HUES64 (cell line): ENCODE measurements at regions not wholly inside any gene's neighbourhood (a gene's known extent, or its start where the extent isn't known, plus 50 kb on each side); places are given as distances from the start of the nearest gene placed in this dataset.
"Not testable (repeated sequence)": the region's sequence is repeated elsewhere in the genome, so short reads cannot be mapped to it uniquely, and the experiment has no call there.

Experiments used
- H3K27ac ChIP-seq: 2 replicates; pipeline ENCODE4 v1.7.0; 2013; ENCODE audit warnings: low read depth, low read length, inconsistent platforms
- H3K27me3 ChIP-seq: 2 replicates; pipeline ENCODE4 v1.6.1; 2013; ENCODE audit warnings: mild to moderate bottlenecking, low read length; ENCODE audit not compliant: insufficient read depth
- H3K36me3 ChIP-seq: 2 replicates; pipeline ENCODE4 v1.6.1; 2013; ENCODE audit warnings: mild to moderate bottlenecking, low read length; ENCODE audit not compliant: insufficient read depth
- H3K4me1 ChIP-seq: 2 replicates; pipeline ENCODE4 v1.6.1; 2013; ENCODE audit warnings: mild to moderate bottlenecking, low read length, moderate library complexity; ENCODE audit not compliant: insufficient read depth
- H3K4me3 ChIP-seq: 2 replicates; pipeline ENCODE4 v1.5.1; 2013; ENCODE audit warnings: mild to moderate bottlenecking, low read length, moderate library complexity
- H3K9ac ChIP-seq: 2 replicates; pipeline ENCODE4 v1.6.1; 2013; ENCODE audit warnings: mild to moderate bottlenecking, low read depth, low read length
- H3K9me3 ChIP-seq: 2 replicates; pipeline ENCODE4 v1.6.1; 2013; ENCODE audit warnings: low read depth, low read length; ENCODE audit not compliant: insufficient read depth
- WGBS: fragments of 150-250, 120-280 bp; methylation state at CpG from one replicate; pipeline ENCODE4 v1.1.7; 2013; ENCODE audit warnings: missing lambda C conversion rate; 5-methylcytosine and 5-hydroxymethylcytosine counted together

- no peak overlapping the region for H3K4me3 ChIP-seq
- H3K27ac ChIP-seq, result no peak overlapping the region
- peaks cover 18% of the 10 kb centered on the region; the same call in 1 of the 2 replicates for H3K9me3 ChIP-seq
- 88% methylated on average over 1 of the region's 1 CpG for WGBS
- no peaks in the 10 kb centered on the region for H3K36me3 ChIP-seq
- no peaks in the 10 kb centered on the region for H3K27me3 ChIP-seq
- H3K4me1 ChIP-seq, result no peaks in the 10 kb centered on the region
- no peak overlapping the region for H3K9ac ChIP-seq
Observed at GRCh38 chr3:145251311-145251710, 909.7 kb downstream of the PLOD2 start.

- H3K27ac ChIP-seq, H3K4me1 ChIP-seq, H3K36me3 ChIP-seq, H3K27me3 ChIP-seq, H3K4me3 ChIP-seq, H3K9ac ChIP-seq, H3K9me3 ChIP-seq: not testable (repeated sequence)
- 89% methylated on average over 12 of the region's 12 CpGs for WGBS
Observed at GRCh38 chr3:145257967-145258366, 903.0 kb downstream of the PLOD2 start.

GRCh38 chr3:145259166-145259880 lies 901.7 kb downstream of the PLOD2 start:
- Histone ChIP-seq H3K4me1 (peaks cover 9% of the 10 kb centered on the region), H3K27ac (no peak overlapping the region), H3K9ac (no peak overlapping the region), H3K4me3 (no peak overlapping the region), H3K36me3 (no peaks in the 10 kb centered on the region), H3K27me3 (no peaks in the 10 kb centered on the region), H3K9me3 (no peaks in the 10 kb centered on the region)
- 88% methylated on average over 3 of the region's 3 CpGs for WGBS

- not testable (repeated sequence) for H3K4me1 ChIP-seq, H3K27ac ChIP-seq, H3K36me3 ChIP-seq, H3K4me3 ChIP-seq, H3K9me3 ChIP-seq, H3K27me3 ChIP-seq, H3K9ac ChIP-seq
- WGBS, result 100% methylated on average over 1 of the region's 1 CpG
Observed at GRCh38 chr3:145263458-145263857, 897.5 kb downstream of the PLOD2 start.

GRCh38 chr3:145266368-145266767 lies 894.6 kb downstream of the PLOD2 start:
- Histone ChIP-seq H3K27me3 (no peaks in the 10 kb centered on the region), H3K36me3 (no peaks in the 10 kb centered on the region), H3K4me1 (no peaks in the 10 kb centered on the region), H3K27ac (no peak overlapping the region), H3K4me3 (no peak overlapping the region), H3K9ac (no peak overlapping the region), H3K9me3 (no peaks in the 10 kb centered on the region)
- 83% methylated on average over 5 of the region's 6 CpGs for WGBS

- no peaks in the 10 kb centered on the region for H3K9me3 ChIP-seq
- 94% methylated on average over 3 of the region's 3 CpGs for WGBS
- H3K36me3 ChIP-seq, result no peaks in the 10 kb centered on the region
- no peaks in the 10 kb centered on the region for H3K4me1 ChIP-seq
- no peaks in the 10 kb centered on the region for H3K27me3 ChIP-seq
- H3K4me3 ChIP-seq, result no peak overlapping the region
- no peak overlapping the region for H3K27ac ChIP-seq
- H3K9ac ChIP-seq, result no peak overlapping the region
Observed at GRCh38 chr3:145269106-145269505, 891.9 kb downstream of the PLOD2 start.

GRCh38 chr3:145272684-145273083 lies 888.3 kb downstream of the PLOD2 start:
- no peaks in the 10 kb centered on the region for H3K4me1 ChIP-seq
- H3K27me3 ChIP-seq, result no peaks in the 10 kb centered on the region
- H3K9ac ChIP-seq, result no peak overlapping the region
- 98% methylated on average over 3 of the region's 3 CpGs for WGBS
- H3K4me3 ChIP-seq, result no peak overlapping the region
- no peak overlapping the region for H3K27ac ChIP-seq
- no peaks in the 10 kb centered on the region for H3K9me3 ChIP-seq
- H3K36me3 ChIP-seq, result no peaks in the 10 kb centered on the region

- no peaks in the 10 kb centered on the region for H3K9me3 ChIP-seq
- no peak overlapping the region for H3K27ac ChIP-seq
- no peaks in the 10 kb centered on the region for H3K4me1 ChIP-seq
- no peak overlapping the region for H3K4me3 ChIP-seq
- H3K36me3 ChIP-seq, result no peaks in the 10 kb centered on the region
- H3K27me3 ChIP-seq, result no peaks in the 10 kb centered on the region
- 100% methylated on average over 1 of the region's 2 CpGs for WGBS
- no peak overlapping the region for H3K9ac ChIP-seq
Observed at GRCh38 chr3:145282505-145282904, 878.5 kb downstream of the PLOD2 start.

- Histone ChIP-seq H3K9ac (no peak overlapping the region), H3K27ac (no peak overlapping the region), H3K27me3 (no peaks in the 10 kb centered on the region), H3K4me3 (no peak overlapping the region), H3K9me3 (no peaks in the 10 kb centered on the region), H3K36me3 (no peaks in the 10 kb centered on the region), H3K4me1 (no peaks in the 10 kb centered on the region)
- no CpG with 5 or more reads among the region's 1 CpG for WGBS
Observed at GRCh38 chr3:145286937-145287336, 874.0 kb downstream of the PLOD2 start.

GRCh38 chr3:145290010-145290409 lies 871.0 kb downstream of the PLOD2 start:
- Histone ChIP-seq H3K4me1 (no peaks in the 10 kb centered on the region), H3K36me3 (no peaks in the 10 kb centered on the region), H3K4me3 (no peak overlapping the region), H3K9me3 (no peaks in the 10 kb centered on the region), H3K27me3 (no peaks in the 10 kb centered on the region), H3K9ac (no peak overlapping the region), H3K27ac (no peak overlapping the region)
- WGBS, result 100% methylated on average over 1 of the region's 1 CpG

GRCh38 chr3:145294572-145294971 lies 866.4 kb downstream of the PLOD2 start:
- Histone ChIP-seq H3K9me3 (no peaks in the 10 kb centered on the region), H3K27ac (no peak overlapping the region), H3K4me3 (no peak overlapping the region), H3K4me1 (no peaks in the 10 kb centered on the region), H3K36me3 (no peaks in the 10 kb centered on the region), H3K27me3 (no peaks in the 10 kb centered on the region), H3K9ac (no peak overlapping the region)
- WGBS, result 88% methylated on average over 1 of the region's 1 CpG

- Histone ChIP-seq H3K9ac (no peak overlapping the region), H3K4me1 (no peaks in the 10 kb centered on the region), H3K27me3 (no peaks in the 10 kb centered on the region), H3K36me3 (no peaks in the 10 kb centered on the region), H3K27ac (no peak overlapping the region), H3K9me3 (no peaks in the 10 kb centered on the region), H3K4me3 (no peak overlapping the region)
Observed at GRCh38 chr3:145307272-145307671, 853.7 kb downstream of the PLOD2 start.
